ENCODE measurements at regions not wholly inside any gene's neighbourhood (a gene's known extent, or its start where the extent isn't known, plus 50 kb on each side); places are given as distances from the start of the nearest gene placed in this dataset.

GRCh38 chr7:113289140-113289740, 170.9 kb upstream of the SMIM30 start:
- Histone ChIP-seq H3K4me3 (no peak overlapping the region), H3K4me1 (ENCODE audit: low read depth) (no peaks in the 10 kb centered on the region), H3K36me3 (ENCODE audit: low read depth) (no peaks in the 10 kb centered on the region), H3K9me3 (no peaks in the 10 kb centered on the region)
- no peak for TF ChIP-seq CTCF (IDR thresholded peaks at IDR 0.05)
- intact Hi-C loops (cut with DNase I, micrococcal nuclease), result no loop called here
- DNase-seq (peak in 1 of 3 donors; percentile 13), ATAC-seq (no peak)

GRCh38 chr7:113285411-113285810, 167.1 kb upstream of the SMIM30 start:
- no peak overlapping the region for H3K4me3 ChIP-seq
- no peaks in the 10 kb centered on the region for H3K4me1 ChIP-seq (ENCODE audit: low read depth)
- no peaks in the 10 kb centered on the region for H3K9me3 ChIP-seq
- no peak for ATAC-seq
- TF ChIP-seq CTCF (IDR thresholded peaks at IDR 0.05), result no peak
- H3K36me3 ChIP-seq (ENCODE audit: low read depth), result no peaks in the 10 kb centered on the region
- intact Hi-C loops (cut with DNase I, micrococcal nuclease), result no loop called here
- no peak for DNase-seq

GRCh38 chr7:113283861-113284260, 165.5 kb upstream of the SMIM30 start:
- ATAC-seq (no peak), DNase-seq (no peak)
- Histone ChIP-seq H3K36me3 (ENCODE audit: low read depth) (no peaks in the 10 kb centered on the region), H3K4me1 (ENCODE audit: low read depth) (no peaks in the 10 kb centered on the region), H3K4me3 (no peak overlapping the region), H3K9me3 (no peaks in the 10 kb centered on the region)
- intact Hi-C loops (cut with DNase I, micrococcal nuclease), result no loop called here
- TF ChIP-seq CTCF (IDR thresholded peaks at IDR 0.05), result no peak

- intact Hi-C loops (cut with DNase I, micrococcal nuclease), result no loop called here
- no peak for TF ChIP-seq CTCF (IDR thresholded peaks at IDR 0.05)
Observed at GRCh38 chr7:113282875-113283274, 164.5 kb upstream of the SMIM30 start.

GRCh38 chr7:113281223-113281622, 162.9 kb upstream of the SMIM30 start:
- no peak for TF ChIP-seq CTCF (IDR thresholded peaks at IDR 0.05)
- Histone ChIP-seq H3K9me3 (no peaks in the 10 kb centered on the region), H3K36me3 (ENCODE audit: low read depth) (no peaks in the 10 kb centered on the region), H3K4me1 (ENCODE audit: low read depth) (no peaks in the 10 kb centered on the region), H3K4me3 (no peak overlapping the region)
- intact Hi-C loops (cut with DNase I, micrococcal nuclease), result no loop called here
- DNase-seq, result no peak
- ATAC-seq, result no peak

More at GRCh38 chr7:113282875-113283274, 164.5 kb upstream of the SMIM30 start:
- Histone ChIP-seq H3K36me3 (ENCODE audit: low read depth) (no peaks in the 10 kb centered on the region), H3K4me1 (ENCODE audit: low read depth) (no peaks in the 10 kb centered on the region), H3K4me3 (no peak overlapping the region), H3K9me3 (no peaks in the 10 kb centered on the region)
- DNase-seq, result no peak
- ATAC-seq, result no peak

- Histone ChIP-seq H3K4me1 (ENCODE audit: low read depth) (no peaks in the 10 kb centered on the region), H3K9me3 (peaks cover 4% of the 10 kb centered on the region), H3K4me3 (no peak overlapping the region), H3K36me3 (ENCODE audit: low read depth) (no peaks in the 10 kb centered on the region)
- DNase-seq (no peak), ATAC-seq (no peak)
- TF ChIP-seq CTCF (IDR thresholded peaks at IDR 0.05), result no peak
- intact Hi-C loops (cut with DNase I, micrococcal nuclease), result no loop called here
Observed at GRCh38 chr7:113279256-113279655, 160.9 kb upstream of the SMIM30 start.
